ENCODE measurements at regions not wholly inside any gene's neighbourhood (a gene's known extent, or its start where the extent isn't known, plus 50 kb on each side); places are given as distances from the start of the nearest gene placed in this dataset.

DNA sequence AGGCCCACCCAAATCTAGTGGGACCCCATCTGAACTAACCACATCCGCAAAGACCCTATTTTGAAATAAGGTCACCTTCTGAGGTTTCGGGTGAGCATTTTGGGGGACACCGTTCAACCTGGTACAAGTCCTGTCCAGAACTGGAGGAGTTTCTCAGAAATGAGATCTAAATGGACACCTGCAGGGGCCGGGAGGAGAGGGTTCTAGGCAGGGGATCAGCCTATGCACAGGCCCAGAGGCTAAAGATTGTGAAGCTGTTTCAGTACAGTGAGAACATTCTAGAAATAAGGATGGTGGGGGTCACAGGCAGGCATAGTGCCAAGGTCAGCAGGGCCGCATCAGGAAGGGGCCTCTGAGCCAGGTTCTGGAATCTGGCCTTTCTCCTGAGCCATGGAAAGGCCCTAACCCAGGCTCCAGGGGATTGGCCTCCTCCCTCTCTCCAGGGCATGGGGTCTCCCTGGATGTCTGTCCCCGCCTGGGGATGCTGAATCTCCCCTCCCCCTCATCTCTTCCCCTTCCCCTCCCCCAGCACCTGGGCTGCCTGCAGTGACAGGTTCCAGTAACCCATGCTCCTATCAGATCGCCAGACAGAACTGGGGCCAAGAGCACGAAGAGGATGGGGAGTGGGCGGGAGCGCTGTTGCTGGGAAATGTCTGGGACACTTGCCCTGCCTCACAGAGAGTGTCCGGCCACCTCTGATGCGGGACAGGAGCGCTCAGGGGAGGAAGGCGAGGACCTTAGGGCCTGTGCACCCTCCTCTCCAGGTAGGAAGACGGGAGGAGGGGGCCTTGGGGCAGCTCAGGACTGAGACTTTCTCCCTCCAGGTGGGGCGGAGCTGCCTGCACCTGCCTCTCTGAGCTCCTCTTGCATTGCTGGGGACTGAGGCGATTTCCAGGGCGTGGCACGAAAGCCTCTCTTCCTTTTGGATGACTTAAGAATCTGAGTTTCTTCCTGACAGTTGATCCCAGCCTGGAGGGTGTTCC is 321.4 kb upstream of the TNRC6C start:
- H3K36me3 Mint-ChIP-seq, result no peaks in the 10 kb centered on the region

DNA sequence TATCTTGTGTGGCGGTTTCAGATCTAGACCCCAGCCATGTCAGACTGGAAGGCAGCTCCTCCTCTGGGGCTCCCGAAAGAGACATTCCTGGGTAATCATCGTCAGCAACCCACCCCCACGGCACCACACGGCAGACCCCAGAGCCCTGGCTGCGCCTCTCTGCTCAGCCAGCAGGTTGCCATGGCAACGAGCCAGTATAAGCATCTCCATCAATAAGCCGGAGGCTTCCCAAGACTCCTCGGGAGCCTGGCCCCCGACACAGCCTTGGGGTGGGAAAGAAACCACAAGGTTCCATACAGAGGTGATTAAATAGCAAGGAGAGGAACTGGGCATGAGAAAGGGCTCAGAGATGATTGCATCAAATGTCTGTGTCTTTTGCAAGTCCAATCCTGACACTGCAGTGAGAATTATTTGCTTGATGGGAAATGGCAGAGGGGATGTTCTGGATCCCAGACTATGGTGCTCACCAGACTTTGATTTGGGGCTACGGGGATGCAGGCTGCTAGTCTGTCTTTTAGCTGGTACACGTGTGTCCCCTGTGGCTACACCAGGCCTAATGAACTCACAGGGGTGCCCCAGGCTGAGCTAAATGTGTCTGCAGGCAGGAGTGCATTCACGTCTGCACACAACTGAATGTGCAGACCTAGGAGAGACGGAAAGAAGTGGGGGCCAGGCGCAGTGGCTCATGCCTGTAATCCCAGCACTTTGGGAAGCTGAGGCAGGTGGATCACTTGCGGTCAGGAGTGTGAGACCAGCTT is 320.5 kb upstream of the TNRC6C start:
- peaks cover 8% of the 10 kb centered on the region for H3K4me1 Mint-ChIP-seq
- no peaks in the 10 kb centered on the region for H3K36me3 Mint-ChIP-seq
- H3K9me3 Mint-ChIP-seq, result no peaks in the 10 kb centered on the region
- no peak overlapping the region for H3K27ac Mint-ChIP-seq
- H3K27me3 Mint-ChIP-seq, result no peaks in the 10 kb centered on the region
- no peak overlapping the region for H3K4me3 Mint-ChIP-seq

More for the DNA sequence above, 321.4 kb upstream of the TNRC6C start:
- H3K27ac Mint-ChIP-seq, result no peak overlapping the region
- no peak overlapping the region for H3K4me3 Mint-ChIP-seq
- H3K4me1 Mint-ChIP-seq, result peaks cover 8% of the 10 kb centered on the region
- H3K27me3 Mint-ChIP-seq, result no peaks in the 10 kb centered on the region
- no peaks in the 10 kb centered on the region for H3K9me3 Mint-ChIP-seq

DNA sequence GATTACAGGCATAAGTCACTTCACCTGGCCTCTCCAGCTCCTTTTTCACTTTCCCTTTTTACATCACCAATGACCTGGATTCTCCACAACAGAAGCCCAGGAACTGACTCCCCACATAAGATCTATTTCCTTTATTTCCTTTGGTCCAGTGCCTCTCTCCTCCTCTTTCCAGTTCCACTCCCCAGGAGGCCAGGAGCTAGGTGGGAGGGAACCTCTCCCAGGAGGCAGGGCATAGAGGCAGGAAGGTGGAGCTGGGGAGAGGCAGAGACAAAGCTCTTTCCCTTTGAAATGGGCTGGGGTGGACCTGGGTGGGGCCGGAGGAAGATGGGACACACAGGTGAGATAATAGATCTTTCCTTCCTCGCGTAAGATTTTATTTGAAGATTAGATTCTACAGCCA is 318.3 kb upstream of the TNRC6C start:
- Mint-ChIP-seq H3K4me3 (no peak overlapping the region), H3K4me1 (peaks cover 8% of the 10 kb centered on the region)

DNA sequence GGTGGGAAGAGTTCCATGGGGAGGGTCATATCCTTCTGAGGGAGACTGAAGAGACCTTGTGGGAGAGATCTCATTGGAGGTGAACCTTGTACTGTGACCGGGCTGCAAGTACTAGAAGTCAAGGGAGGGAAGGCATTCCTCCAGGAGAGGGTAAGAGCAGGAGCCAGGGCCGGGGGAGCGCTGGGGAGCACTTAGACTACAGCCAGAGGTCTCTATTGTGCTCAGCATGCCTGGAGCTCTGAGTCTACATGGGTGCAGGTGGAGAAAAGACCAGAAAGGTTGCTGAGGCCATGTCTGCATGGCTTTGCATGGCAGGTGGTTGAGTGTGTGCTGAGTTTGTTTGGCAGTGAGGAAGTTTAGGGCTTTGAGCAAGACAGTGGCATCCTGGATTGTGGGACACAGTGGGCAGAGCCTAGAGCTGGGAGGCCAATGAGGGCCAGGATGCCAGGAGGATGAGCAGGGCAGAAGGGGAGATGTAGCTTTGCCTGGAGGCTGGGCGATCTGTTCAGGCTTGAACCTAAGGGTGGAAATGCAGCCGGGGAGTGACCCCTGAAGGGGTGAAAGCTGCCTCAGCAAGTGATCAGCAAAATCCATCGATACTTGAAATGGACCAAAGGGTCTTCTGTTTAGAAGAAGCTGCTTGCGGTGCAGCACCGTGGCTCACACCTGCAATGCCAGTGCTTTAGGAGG is 317.4 kb upstream of the TNRC6C start:
- no peaks in the 10 kb centered on the region for H3K36me3 Mint-ChIP-seq
- peaks cover 16% of the 10 kb centered on the region for H3K4me1 Mint-ChIP-seq
- H3K4me3 Mint-ChIP-seq, result no peak overlapping the region
- H3K9me3 Mint-ChIP-seq, result no peaks in the 10 kb centered on the region
- no peaks in the 10 kb centered on the region for H3K27me3 Mint-ChIP-seq
- peak overlapping the region; percentile 60 for H3K27ac Mint-ChIP-seq

More for the DNA sequence above, 318.3 kb upstream of the TNRC6C start:
- H3K9me3 Mint-ChIP-seq, result no peaks in the 10 kb centered on the region
- no peaks in the 10 kb centered on the region for H3K36me3 Mint-ChIP-seq
- H3K27me3 Mint-ChIP-seq, result no peaks in the 10 kb centered on the region
- no peak overlapping the region for H3K27ac Mint-ChIP-seq

DNA sequence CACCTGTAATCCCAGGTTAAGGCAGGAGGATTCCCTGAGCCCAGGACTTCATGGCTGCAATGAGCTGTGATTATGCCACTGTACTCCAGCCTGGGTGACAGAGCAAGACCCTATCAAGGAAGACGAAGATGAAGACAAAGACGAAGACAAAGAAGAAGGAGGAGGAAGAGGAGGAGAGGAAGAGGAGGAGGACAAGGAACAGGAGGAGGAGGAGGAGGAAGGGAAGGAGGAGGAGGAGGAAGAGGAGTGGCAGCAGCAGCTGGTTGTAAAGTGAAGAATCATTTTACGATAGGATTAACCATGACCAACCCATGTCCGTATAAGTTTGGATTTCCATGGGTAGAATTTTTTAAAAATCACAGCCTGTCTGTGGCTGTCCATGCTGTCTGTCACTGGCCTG is 316.8 kb upstream of the TNRC6C start:
- H3K27me3 Mint-ChIP-seq, result no peaks in the 10 kb centered on the region
- H3K4me3 Mint-ChIP-seq, result no peak overlapping the region
- H3K36me3 Mint-ChIP-seq, result no peaks in the 10 kb centered on the region
- H3K27ac Mint-ChIP-seq, result no peak overlapping the region
- peaks cover 20% of the 10 kb centered on the region for H3K4me1 Mint-ChIP-seq
- no peaks in the 10 kb centered on the region for H3K9me3 Mint-ChIP-seq

DNA sequence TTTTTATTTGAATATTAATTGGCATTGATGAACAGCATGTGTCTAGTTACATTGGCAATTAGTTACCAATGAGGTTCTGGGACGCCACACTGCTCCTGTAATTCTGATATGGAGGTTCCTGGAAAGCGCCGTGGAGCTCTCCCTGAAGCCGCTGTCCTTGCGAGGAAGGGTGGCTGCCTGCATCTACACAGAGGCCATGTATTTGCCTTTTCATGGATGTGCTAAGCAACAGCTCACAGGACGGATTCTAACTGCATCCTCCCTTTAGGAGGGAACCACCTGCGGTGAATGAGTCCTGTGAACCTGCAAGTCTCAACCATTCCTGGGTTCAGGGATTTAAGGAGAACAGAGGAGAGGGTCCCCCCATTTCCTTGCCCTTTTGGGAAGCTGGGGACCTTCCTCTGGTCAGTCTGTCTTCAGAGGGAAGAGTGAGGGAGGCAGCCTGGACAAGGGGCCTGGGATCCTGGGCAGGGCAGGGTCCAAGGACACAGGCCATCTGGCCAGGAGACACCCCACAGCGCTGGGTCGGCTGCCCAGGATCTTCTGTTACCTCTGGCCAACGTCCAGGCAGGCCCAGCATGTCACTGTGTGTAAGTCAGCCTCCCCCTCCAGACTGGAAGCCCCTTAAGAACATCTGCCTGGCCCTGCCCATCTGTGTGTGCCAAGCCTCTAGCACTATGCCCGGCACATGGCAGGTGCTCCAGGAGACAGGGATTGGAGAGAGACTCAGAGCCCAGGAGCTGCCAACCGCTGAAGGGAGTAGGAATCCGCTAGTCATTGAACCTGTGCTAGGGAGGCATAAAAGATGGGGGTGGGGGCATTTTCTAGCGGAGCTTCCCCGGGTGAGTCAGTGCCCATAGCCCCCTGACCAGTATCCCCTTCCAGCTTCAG is 314.1 kb upstream of the TNRC6C start:
- Mint-ChIP-seq H3K27me3 (no peaks in the 10 kb centered on the region), H3K27ac (peak overlapping the region; percentile 18)

DNA sequence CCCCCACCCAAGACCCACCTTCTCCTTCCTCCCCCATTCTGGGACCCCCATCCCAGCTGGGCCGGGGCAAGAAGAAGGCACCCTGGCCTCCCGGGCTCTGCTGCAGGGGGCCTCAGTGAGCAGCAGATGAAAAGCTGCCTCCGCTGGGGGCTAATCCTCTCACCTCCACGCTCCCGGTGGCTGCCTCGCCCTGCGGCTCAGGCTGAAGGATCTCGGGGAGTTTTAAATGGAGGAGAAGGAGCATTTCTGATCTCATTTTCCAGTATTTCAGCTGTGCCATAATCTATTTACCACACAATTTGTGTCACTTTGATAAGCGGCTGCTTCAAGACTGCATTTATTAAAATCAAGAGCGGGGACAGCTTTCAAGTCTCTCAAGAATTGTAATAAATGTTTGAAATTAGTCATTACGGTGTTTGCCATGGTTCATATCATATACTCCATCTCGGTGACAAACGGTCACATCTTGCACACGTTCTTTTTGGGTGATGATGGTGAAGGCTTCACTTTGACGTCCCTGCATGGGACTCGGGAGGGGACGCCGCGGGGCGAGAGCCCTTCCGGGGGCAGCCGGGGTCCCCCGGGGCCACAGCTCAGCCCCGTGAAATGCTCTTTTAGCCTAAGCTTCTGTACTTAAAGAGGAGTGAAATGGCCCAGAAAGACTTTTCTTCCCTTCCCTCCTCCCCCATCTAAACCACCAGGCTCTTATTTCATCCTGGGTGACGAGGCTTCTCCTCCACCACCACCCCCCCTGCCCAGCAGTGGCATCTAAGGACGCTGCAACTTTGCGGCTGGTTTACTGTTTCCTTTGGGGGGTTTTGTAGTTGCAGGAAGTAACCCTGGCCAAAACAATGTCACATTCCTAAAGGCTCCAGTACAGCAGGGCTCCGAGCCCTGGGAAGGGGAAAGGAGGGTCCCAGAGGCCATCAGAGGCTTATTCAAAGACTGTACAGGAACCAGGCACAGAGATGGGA is 313.1 kb upstream of the TNRC6C start:
- Mint-ChIP-seq H3K27ac (peak overlapping the region; percentile 70), H3K36me3 (no peaks in the 10 kb centered on the region), H3K9me3 (no peaks in the 10 kb centered on the region), H3K4me1 (peaks cover 28% of the 10 kb centered on the region), H3K27me3 (no peaks in the 10 kb centered on the region), H3K4me3 (peak overlapping the region; percentile 57)

More for the DNA sequence above, 314.1 kb upstream of the TNRC6C start:
- Mint-ChIP-seq H3K4me3 (no peak overlapping the region), H3K4me1 (peaks cover 26% of the 10 kb centered on the region), H3K9me3 (no peaks in the 10 kb centered on the region), H3K36me3 (no peaks in the 10 kb centered on the region)

DNA sequence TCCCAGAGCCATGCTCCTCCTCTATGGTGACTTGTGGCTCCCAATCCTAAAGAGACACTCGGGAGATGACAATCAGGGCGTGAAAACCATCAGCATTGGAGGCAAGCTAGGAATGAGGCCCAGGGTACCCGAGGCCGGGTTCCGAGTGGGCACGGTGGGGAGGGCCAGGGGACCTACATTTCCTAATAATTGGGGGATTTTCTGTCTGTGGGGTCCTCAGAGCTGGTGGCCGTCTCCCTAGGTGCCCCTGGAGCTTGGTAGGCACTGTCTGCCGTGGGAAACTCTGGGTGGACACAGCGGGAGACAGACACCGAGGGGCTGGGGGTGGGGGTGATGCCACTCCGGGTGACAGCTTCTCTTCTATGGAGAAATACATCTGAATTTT is 312.5 kb upstream of the TNRC6C start:
- Mint-ChIP-seq H3K4me1 (peaks cover 25% of the 10 kb centered on the region), H3K9me3 (no peaks in the 10 kb centered on the region), H3K27ac (peak overlapping the region; percentile 70), H3K4me3 (peak overlapping the region; percentile 57), H3K36me3 (no peaks in the 10 kb centered on the region), H3K27me3 (no peaks in the 10 kb centered on the region)

DNA sequence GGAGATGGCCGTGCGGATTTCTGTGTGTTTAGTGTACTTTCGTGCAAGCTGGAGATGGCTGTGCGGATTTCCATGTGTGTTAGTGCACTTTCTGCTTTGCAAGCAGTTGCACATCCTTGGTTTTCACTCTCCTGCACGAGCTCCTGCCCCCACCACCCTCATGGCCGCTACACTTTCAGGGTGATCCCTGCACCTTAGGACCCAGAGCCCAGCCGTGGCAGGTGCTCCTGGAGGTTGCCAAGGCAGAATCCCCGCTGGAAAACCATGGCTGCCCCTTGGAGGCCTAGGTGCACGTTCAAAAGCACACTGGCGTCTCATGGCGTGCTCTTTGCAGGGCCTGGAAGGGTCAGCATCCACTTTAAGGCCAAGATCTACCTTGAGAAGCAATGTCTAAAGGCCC is 311.0 kb upstream of the TNRC6C start:
- Mint-ChIP-seq H3K4me1 (peaks cover 23% of the 10 kb centered on the region), H3K27me3 (no peaks in the 10 kb centered on the region), H3K27ac (no peak overlapping the region), H3K9me3 (no peaks in the 10 kb centered on the region), H3K4me3 (no peak overlapping the region), H3K36me3 (no peaks in the 10 kb centered on the region)

DNA sequence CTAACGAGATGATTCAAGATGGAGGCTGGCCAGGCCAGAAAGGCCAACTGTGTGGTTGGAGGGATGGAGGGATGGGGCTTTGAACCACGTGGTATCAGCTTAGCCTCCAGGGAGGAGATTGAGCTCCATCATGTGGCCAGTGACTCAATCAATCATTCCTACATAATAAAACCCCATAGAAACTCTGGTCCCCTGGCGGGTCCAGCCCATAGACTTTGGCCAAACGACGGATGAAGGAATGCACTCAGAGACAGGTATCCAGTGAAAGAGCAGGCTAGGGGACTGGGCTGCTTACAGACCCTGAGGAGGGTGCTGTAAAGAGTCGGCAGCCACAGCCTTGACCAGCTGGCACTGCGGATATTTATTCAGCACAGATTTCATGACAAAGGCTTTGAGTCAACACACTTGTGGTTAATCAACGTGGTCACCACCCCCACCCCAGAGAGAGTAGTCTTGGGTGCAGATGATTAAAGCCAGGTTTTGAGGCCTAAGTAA is 308.7 kb upstream of the TNRC6C start:
- Mint-ChIP-seq H3K9me3 (no peaks in the 10 kb centered on the region), H3K27ac (peak overlapping the region; percentile 38), H3K4me3 (no peak overlapping the region), H3K36me3 (no peaks in the 10 kb centered on the region), H3K27me3 (no peaks in the 10 kb centered on the region), H3K4me1 (peaks cover 23% of the 10 kb centered on the region)

DNA sequence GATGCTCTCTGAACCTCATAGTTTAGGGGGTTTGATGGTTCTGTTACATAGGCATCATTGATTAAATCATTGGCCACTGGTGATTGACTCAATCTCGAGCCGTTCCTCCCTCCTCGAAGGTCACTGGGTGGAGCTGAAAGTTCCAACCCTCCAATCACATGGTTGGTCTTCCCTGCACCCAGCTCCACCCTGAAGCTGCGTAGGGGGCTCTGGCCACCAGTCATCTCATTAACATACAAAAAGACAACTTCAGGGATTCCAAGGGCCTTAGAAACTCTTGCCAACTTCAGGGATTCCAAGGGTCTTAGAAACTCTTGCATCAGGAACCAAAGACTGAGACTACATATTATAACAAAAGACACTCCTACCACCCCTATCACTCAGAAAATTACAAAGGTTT is 306.5 kb upstream of the TNRC6C start:
- H3K27ac Mint-ChIP-seq, result no peak overlapping the region
- H3K4me1 Mint-ChIP-seq, result peaks cover 8% of the 10 kb centered on the region
- H3K9me3 Mint-ChIP-seq, result no peaks in the 10 kb centered on the region
- H3K27me3 Mint-ChIP-seq, result no peaks in the 10 kb centered on the region
- no peaks in the 10 kb centered on the region for H3K36me3 Mint-ChIP-seq
- no peak overlapping the region for H3K4me3 Mint-ChIP-seq

DNA sequence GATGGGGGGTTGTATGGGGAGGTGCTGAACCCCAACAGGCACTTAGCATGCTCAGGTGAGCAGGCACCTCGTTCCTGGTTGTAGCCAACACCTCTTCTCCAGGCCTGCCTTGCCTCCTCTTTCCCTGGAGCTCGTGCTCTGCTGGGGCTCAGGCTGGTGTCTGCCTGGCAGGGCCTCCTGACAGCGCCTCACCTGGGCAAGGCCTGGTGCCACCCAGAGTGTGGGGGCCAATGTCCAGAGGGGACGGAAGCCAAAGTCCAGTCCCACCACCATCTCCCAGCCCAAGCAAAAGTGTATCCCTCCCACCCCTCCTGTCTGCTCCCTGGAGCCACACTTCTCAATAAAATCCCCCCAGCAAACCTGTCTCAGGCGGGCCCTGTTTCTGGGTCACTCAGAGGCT is 304.2 kb upstream of the TNRC6C start:
- H3K4me3 Mint-ChIP-seq, result no peak overlapping the region
- peaks cover 3% of the 10 kb centered on the region for H3K4me1 Mint-ChIP-seq
- peak overlapping the region; percentile 18 for H3K27ac Mint-ChIP-seq
- H3K36me3 Mint-ChIP-seq, result no peaks in the 10 kb centered on the region
- H3K27me3 Mint-ChIP-seq, result no peaks in the 10 kb centered on the region
- peaks cover 6% of the 10 kb centered on the region for H3K9me3 Mint-ChIP-seq

DNA sequence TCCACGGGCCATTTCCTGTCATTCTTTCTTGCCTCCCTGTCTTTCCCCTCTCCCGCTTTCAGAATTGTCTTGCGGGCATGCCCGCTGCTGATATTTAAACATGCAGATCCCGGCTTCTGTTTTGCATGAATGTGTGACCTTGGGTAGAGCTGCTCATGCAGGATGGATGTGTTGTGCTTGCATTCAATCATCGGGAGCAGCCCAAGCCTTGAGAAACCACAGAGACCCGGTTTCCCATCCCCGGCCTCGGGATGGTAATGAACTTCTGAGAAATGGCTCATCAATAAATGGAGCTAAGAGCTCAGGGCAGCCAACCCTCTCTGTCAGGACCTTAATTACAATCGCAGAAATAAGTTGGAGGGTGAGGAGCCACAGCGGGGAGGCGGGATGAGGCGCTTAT is 303.7 kb upstream of the TNRC6C start:
- Mint-ChIP-seq H3K9me3 (peaks cover 6% of the 10 kb centered on the region), H3K27me3 (no peaks in the 10 kb centered on the region), H3K4me3 (no peak overlapping the region), H3K27ac (no peak overlapping the region), H3K4me1 (no peaks in the 10 kb centered on the region), H3K36me3 (no peaks in the 10 kb centered on the region)

DNA sequence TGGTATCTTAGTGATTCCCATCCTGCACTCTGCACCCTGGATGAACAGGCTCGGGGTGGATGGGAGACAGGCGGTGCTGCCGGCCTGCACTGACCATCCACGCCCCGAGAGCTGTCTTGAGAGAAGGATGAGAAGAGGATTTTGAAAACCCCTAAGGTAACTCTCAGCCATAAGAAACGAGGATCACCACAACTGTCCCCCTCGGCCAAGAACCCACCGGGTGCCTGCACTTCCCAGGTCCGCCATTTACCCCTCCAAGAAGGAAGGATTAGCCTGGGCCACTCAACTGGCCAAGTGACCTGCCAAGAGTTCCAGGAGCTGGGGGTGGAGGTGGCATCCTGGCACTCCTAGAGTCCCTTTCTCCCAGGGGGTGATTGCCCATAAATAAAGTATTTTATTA is 302.4 kb upstream of the TNRC6C start:
- no peak overlapping the region for H3K27ac Mint-ChIP-seq
- no peaks in the 10 kb centered on the region for H3K4me1 Mint-ChIP-seq
- H3K27me3 Mint-ChIP-seq, result no peaks in the 10 kb centered on the region
- peaks cover 6% of the 10 kb centered on the region for H3K9me3 Mint-ChIP-seq
- H3K36me3 Mint-ChIP-seq, result no peaks in the 10 kb centered on the region
- no peak overlapping the region for H3K4me3 Mint-ChIP-seq

Measured in activated naive CD4-positive, alpha-beta T cell treated with anti-CD3 and anti-CD28 coated beads, Interleukin-2, amount 50 U/mL, for 24 hours (primary cell).